GM12865 (cell line): ENCODE measurements at regions not wholly inside any gene's neighbourhood (a gene's known extent, or its start where the extent isn't known, plus 50 kb on each side); places are given as distances from the start of the nearest gene placed in this dataset.

Experiments used
- DNase-seq: peaks from one replicate; pipeline ENCODE4 v3.0.0; 2010; ENCODE audit warnings: low read depth
- H3K4me3 ChIP-seq: 2 replicates; pipeline ENCODE4 v1.5.1; 2011; ENCODE audit warnings: mild to moderate bottlenecking, low read depth, low read length, control low read depth
- CTCF ChIP-seq: IDR thresholded peaks from 2 replicates; pipeline ENCODE4 v1.5.1; 2011; ENCODE audit warnings: low read length, control low read depth, low read depth, inconsistent platforms; ENCODE audit not compliant: insufficient read depth; ENCODE audit errors: missing control alignments

- DNase-seq = no peak
- no peak for TF ChIP-seq CTCF
These were observed 524.9 kb downstream of the FGF9 start for GRCh38 chr13:22195726-22196125.

GRCh38 chr13:22196777-22197176 is 525.9 kb downstream of the FGF9 start:
- TF ChIP-seq CTCF = no peak
- no peak for DNase-seq
- no peak overlapping the region for H3K4me3 ChIP-seq

More at GRCh38 chr13:22195726-22196125, 524.9 kb downstream of the FGF9 start:
- H3K4me3 ChIP-seq = no peak overlapping the region

- H3K4me3 ChIP-seq = no peak overlapping the region
- no peak for DNase-seq
- TF ChIP-seq CTCF = no peak
These were observed 527.1 kb downstream of the FGF9 start for GRCh38 chr13:22198001-22198400.

DNA sequence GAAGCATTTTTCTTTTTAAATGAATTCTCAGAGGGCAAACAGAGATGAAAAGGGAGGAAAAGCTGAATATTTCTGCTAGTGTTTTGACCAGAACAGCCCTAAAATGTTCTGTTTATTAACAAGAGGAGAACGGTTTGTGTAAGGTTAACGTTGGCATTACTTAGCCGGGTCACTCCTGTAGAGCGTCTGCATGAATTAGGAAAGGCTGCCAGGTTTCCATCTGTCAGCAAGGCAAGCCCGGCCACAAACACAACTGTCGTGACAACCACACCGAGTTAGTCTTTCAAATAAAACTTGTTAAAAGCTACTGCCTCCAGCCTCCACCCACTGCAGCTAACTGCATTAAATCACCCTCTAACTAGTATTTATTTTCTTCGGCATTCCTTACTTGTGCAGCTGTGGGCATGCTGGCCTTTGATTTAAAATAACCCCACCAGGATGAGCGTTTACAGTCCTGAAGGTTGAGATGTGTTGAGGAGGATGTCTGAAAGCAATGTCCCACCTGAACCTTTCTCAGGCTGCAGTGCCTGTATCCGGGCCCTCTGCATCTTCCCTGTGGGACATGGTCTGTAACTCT is 527.9 kb downstream of the FGF9 start:
- no peak for DNase-seq
- H3K4me3 ChIP-seq = no peak overlapping the region
- no peak for TF ChIP-seq CTCF

- no peak overlapping the region for H3K4me3 ChIP-seq
- TF ChIP-seq CTCF = no peak
- DNase-seq = no peak
These were observed 529.6 kb downstream of the FGF9 start for GRCh38 chr13:22200440-22200839.

DNA sequence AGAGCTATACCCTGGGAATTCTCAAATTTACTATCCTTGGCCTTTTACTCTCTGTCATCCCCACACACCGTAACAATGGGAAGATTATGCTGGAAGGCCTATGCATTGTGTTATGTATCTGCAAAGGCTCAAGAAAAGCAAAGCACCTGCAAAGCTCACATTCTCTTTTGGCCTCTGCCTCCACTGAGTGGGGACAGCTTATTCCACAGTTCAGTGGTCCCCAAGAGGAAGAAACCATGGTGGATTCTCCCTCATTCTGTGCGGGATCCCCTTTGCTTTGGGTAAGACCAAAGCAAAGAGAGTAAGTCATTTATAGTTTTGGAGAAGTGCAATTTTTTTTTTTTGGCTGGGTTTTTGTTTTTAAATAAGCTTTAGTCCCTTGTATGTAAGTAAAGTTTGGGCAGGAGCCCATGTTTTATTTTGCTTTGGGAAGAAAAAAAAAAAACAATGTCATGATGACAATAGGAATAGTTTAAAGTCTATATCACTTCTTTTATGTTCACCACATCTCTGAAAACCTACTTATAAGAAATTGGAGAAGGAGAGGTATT is 530.6 kb downstream of the FGF9 start:
- H3K4me3 ChIP-seq = no peak overlapping the region
- DNase-seq = no peak
- TF ChIP-seq CTCF = no peak

DNA sequence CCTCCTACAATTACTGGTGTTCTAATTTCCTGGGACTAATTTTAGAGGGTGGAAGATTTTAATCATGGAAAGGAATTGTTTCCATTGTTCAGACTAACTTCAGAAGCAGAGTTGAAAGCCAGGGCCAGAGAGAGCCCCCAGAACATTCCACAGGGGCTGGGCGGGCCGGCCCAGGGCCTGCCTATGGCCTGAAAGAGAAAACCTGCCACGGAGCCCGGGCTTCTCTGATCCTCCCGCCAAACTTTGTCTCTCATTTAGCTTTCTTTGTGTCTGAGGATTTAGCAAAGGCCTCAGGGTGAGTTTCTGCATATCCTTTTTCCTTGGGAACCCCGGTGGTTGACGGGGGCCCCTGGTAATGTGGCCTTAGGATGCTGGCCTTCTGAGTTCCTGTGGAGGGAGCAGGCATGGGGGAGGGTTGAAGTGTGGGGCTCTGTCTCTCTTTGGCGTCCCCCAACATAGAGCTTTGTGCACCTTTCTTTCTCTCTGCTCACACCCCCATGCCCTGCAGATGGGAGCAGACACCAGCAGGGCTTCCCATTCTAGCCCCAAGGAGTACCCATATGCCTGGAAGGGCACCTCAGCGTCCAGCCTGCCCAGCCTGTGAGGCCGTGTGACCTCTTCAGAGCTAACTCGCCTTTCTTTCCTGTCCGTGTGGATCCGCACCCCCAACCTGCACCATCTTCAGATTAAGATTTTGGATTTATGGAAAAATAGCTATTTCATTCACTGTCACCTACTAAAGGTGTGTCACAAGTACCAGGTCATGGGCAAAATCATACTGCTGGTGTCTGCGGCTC is 539.5 kb downstream of the FGF9 start:
- no peak for DNase-seq
- H3K4me3 ChIP-seq = no peak overlapping the region
- TF ChIP-seq CTCF = no peak
